Mesendoderm (in vitro differentiated cells): ENCODE measurements at regions not wholly inside any gene's neighbourhood (a gene's known extent, or its start where the extent isn't known, plus 50 kb on each side); places are given as distances from the start of the nearest gene placed in this dataset.

Experiments used
- DNase-seq: peaks from one replicate; pipeline ENCODE4 v3.0.0; 2013
- H2AK5ac ChIP-seq: 2 replicates; pipeline ENCODE4 v1.6.1; 2013; ENCODE audit warnings: low read length, inconsistent platforms
- H2BK120ac ChIP-seq: 2 replicates; pipeline ENCODE4 v1.6.1; 2013; ENCODE audit warnings: low read depth, mild to moderate bottlenecking, low read length, moderate library complexity, mixed read lengths
- H2BK15ac ChIP-seq: replicated peaks from 2 replicates; pipeline ENCODE4 v1.6.1; 2013; ENCODE audit warnings: low read depth, mild to moderate bottlenecking, moderate library complexity
- H2BK5ac ChIP-seq: 2 replicates; pipeline ENCODE4 v1.6.1; 2013; ENCODE audit warnings: low read length, inconsistent platforms
- H3K18ac ChIP-seq: 2 replicates; pipeline ENCODE4 v1.6.1; 2013; ENCODE audit warnings: mild to moderate bottlenecking, low read length, mixed read lengths
- H3K23ac ChIP-seq: one replicate; pipeline ENCODE4 v1.6.1; 2013; ENCODE audit warnings: low read length
- H3K27ac ChIP-seq: 2 replicates; pipeline ENCODE4 v1.5.1; 2013; ENCODE audit warnings: low read depth, mild to moderate bottlenecking, inconsistent platforms, low read length, moderate library complexity
- H3K27me3 ChIP-seq: 2 replicates; pipeline ENCODE4 v1.6.1; 2013; ENCODE audit warnings: low read length, control low read depth, mild to moderate bottlenecking, inconsistent platforms; ENCODE audit not compliant: insufficient read depth, poor library complexity
- H3K36me3 ChIP-seq: 2 replicates; pipeline ENCODE4 v1.6.1; 2013; ENCODE audit warnings: low read length, inconsistent platforms; ENCODE audit not compliant: control insufficient read depth, insufficient read depth
- H3K4ac ChIP-seq: one replicate; pipeline ENCODE4 v1.6.1; 2013; ENCODE audit warnings: low read depth, mild to moderate bottlenecking, low read length, moderate library complexity
- H3K4me1 ChIP-seq: 2 replicates; pipeline ENCODE4 v1.6.1; 2013; ENCODE audit warnings: low read depth, low read length, inconsistent platforms; ENCODE audit not compliant: control insufficient read depth
- H3K4me2 ChIP-seq: 2 replicates; pipeline ENCODE4 v1.6.1; 2013; ENCODE audit warnings: low read length
- H3K4me3 ChIP-seq: 2 replicates; pipeline ENCODE4 v1.5.1; 2013; ENCODE audit warnings: mild to moderate bottlenecking, low read length
- H3K56ac ChIP-seq: one replicate; pipeline ENCODE4 v1.6.1; 2013; ENCODE audit warnings: low read length
- H3K79me1 ChIP-seq: 2 replicates; pipeline ENCODE4 v1.6.1; 2013; ENCODE audit warnings: low read length, inconsistent platforms
- H3K79me2 ChIP-seq: 2 replicates; pipeline ENCODE4 v1.6.1; 2013; ENCODE audit warnings: mild to moderate bottlenecking, low read length; ENCODE audit not compliant: control insufficient read depth, insufficient read depth
- H3K9ac ChIP-seq: 2 replicates; pipeline ENCODE4 v1.6.1; 2013; ENCODE audit warnings: low read length, inconsistent platforms
- H4K5ac ChIP-seq: one replicate; pipeline ENCODE4 v1.6.1; 2013; ENCODE audit warnings: low read length
- H4K8ac ChIP-seq: one replicate; pipeline ENCODE4 v1.6.1; 2013; ENCODE audit warnings: low read depth, mild to moderate bottlenecking, control low read depth, low read length, moderate library complexity
- WGBS: extraction: QIAGEN DNeasy Blood & Tissue Kit; methylation state at CpG from one replicate; pipeline ENCODE4 v1.1.7; 2013; ENCODE audit warnings: low lambda C conversion rate, missing lambda C conversion rate; ENCODE audit not compliant: insufficient coverage; ENCODE audit errors: extremely low coverage; 5-methylcytosine and 5-hydroxymethylcytosine counted together

DNA sequence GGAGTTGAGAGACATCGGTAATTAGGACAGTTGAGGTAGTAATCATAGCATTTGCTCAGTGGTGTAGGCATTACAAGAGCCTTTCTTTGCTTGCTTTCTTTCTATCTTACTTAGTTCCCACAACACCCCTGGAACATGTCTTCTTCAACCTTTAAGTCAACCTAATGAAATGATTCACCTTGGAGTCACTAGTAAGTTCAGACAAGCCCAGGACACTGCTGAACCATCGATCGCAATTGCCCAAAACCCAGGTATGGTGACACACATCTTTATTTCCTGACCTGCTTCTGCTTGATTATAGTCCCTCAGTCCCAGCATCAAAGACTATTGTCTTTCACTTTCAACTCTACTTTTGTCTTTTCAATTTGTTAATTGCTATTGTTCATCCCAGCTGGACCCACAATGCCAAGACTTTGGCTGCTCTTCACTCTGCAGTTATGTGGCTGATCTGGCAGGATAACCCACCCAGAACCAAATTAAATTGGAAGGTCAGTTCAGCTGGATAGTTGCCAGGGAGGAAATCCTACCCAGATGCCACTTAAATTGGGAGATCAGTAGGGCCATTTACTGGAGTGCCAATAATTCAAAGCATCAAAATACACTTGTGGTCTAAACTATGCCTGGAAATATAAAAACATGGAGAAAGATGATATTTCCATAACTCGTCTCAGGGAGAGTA is 272.9 kb downstream of the RWDD3 start:
- DNase-seq = no peak

DNA sequence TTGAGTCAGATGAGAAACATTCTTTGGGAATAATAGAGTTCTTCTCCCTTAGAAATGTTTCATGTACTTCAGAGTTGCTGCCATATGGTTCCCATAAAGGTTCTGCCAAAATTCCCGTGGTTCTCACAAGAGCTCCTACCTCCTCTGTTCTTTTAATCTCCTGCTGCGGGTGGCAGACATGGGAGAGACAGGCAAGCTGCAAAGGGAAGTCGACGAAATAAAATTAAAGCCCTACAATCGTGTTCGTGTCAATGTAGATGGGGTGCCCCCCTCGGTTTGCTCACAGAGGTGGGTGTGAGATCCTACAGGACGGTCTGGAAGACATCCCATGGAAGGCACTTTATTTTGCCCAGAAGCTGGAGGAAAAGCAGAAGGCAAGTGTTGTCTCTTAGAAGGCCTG is 276.0 kb downstream of the RWDD3 start:
- no CpG with 5 or more reads among the region's 8 CpGs for WGBS
- Histone ChIP-seq H3K4me1 (no peaks in the 10 kb centered on the region), H3K27me3 (no peaks in the 10 kb centered on the region), H4K5ac (no peak overlapping the region), H3K79me1 (no peaks in the 10 kb centered on the region), H3K79me2 (no peaks in the 10 kb centered on the region), H2BK120ac (no peak overlapping the region), H3K4me3 (no peak overlapping the region), H4K8ac (no peak overlapping the region), H3K18ac (no peak overlapping the region), H3K27ac (no peak overlapping the region), H3K56ac (no peak overlapping the region), H3K4me2 (no peak overlapping the region), H3K23ac (no peak overlapping the region), H2BK5ac (no peak overlapping the region), H2AK5ac (no peak overlapping the region), H3K4ac (no peak overlapping the region), H3K9ac (no peak overlapping the region), H3K36me3 (no peaks in the 10 kb centered on the region), H2BK15ac (no peak overlapping the region)
- peak; percentile 71 for DNase-seq

More for the DNA sequence above, 272.9 kb downstream of the RWDD3 start:
- Histone ChIP-seq H2BK15ac (no peak overlapping the region), H3K18ac (no peak overlapping the region), H3K36me3 (no peaks in the 10 kb centered on the region), H4K8ac (no peak overlapping the region), H2AK5ac (no peak overlapping the region), H3K4me3 (no peak overlapping the region), H3K79me1 (no peaks in the 10 kb centered on the region), H3K4me2 (no peak overlapping the region), H4K5ac (no peak overlapping the region), H3K9ac (no peak overlapping the region), H3K27me3 (no peaks in the 10 kb centered on the region), H2BK120ac (no peak overlapping the region), H2BK5ac (no peak overlapping the region), H3K23ac (no peak overlapping the region), H3K56ac (no peak overlapping the region), H3K4me1 (no peaks in the 10 kb centered on the region), H3K4ac (no peak overlapping the region), H3K27ac (no peak overlapping the region), H3K79me2 (no peaks in the 10 kb centered on the region)
- no CpG with 5 or more reads among the region's 4 CpGs for WGBS

DNA sequence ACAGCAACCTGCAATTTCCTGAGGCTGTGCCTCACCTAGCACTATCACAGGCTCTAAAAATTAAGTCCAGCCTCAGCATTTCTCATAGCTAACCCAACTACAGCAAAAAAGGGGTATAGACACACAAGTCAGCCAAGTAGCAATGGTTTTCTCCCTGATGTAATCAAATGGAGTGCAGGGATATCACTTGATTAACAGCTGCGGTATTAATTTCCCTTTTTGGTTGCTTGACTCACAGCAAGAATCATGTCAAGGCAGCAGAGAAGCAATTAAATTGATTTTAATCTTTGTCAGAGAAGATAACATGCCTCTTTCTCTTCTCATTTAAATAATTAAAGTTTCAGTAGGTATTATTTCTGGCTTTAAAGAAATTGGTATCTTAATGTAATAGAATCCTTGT is 278.9 kb downstream of the RWDD3 start:
- Histone ChIP-seq H3K27ac (no peak overlapping the region), H3K23ac (no peak overlapping the region), H3K27me3 (no peaks in the 10 kb centered on the region), H3K79me1 (no peaks in the 10 kb centered on the region), H2AK5ac (no peak overlapping the region), H2BK15ac (no peak overlapping the region), H2BK5ac (no peak overlapping the region), H2BK120ac (no peak overlapping the region), H3K4ac (no peak overlapping the region), H3K18ac (no peak overlapping the region), H3K56ac (no peak overlapping the region), H3K36me3 (no peaks in the 10 kb centered on the region), H3K4me1 (no peaks in the 10 kb centered on the region), H4K5ac (no peak overlapping the region), H3K79me2 (no peaks in the 10 kb centered on the region), H3K4me2 (no peak overlapping the region), H3K9ac (no peak overlapping the region), H3K4me3 (no peak overlapping the region), H4K8ac (peak overlapping the region; percentile 13)
- whole genome bisulfite sequencing = no CpG with 5 or more reads among the region's 1 CpG
- DNase-seq = no peak

DNA sequence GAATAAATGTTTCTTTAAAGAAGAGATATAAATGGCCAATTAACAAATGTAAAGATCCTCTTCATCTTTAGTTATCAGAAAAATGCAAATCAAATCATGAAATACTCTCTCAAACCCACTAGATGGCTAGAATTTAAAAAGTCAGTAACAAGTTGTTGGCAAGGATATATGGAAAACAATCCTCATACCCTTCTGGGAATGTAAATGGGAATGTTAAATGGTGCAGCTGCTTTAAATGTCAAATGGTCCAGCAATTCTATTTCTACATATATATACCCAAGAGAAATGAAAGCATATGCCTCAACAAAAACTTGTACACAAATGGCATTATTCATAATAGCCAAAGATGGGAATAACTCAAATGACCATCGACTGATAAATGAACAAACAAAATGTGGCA is 283.5 kb downstream of the RWDD3 start:
- Histone ChIP-seq H3K56ac (no peak overlapping the region), H3K9ac (no peak overlapping the region), H2BK5ac (no peak overlapping the region), H3K4me2 (no peak overlapping the region), H3K27ac (no peak overlapping the region), H4K5ac (no peak overlapping the region), H2AK5ac (no peak overlapping the region), H3K36me3 (no peaks in the 10 kb centered on the region), H3K23ac (no peak overlapping the region), H2BK120ac (no peak overlapping the region), H2BK15ac (no peak overlapping the region), H3K4ac (no peak overlapping the region), H3K4me3 (no peak overlapping the region), H3K18ac (no peak overlapping the region), H3K4me1 (no peaks in the 10 kb centered on the region), H3K79me2 (no peaks in the 10 kb centered on the region), H4K8ac (no peak overlapping the region), H3K27me3 (no peaks in the 10 kb centered on the region), H3K79me1 (no peaks in the 10 kb centered on the region)
- DNase-seq = no peak
- WGBS = no CpG with 5 or more reads among the region's 1 CpG

DNA sequence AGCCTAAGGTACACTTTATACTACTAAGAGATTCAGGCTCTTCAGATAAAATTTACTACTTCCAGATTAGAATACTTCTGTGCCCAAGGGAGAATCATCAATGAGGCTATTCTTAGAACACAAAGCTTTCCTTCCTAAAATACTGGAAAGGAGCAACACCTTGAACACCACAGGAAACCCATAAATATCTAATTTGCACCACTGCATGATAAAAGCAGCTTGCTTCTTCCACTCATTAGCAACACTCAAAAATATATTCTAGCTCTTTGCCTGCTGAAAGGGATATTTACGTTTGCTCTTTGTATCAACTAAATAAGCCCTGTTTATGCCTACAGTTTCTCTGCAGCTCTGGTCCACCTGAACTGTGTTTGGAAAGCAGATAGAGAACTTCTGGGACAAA is 284.3 kb downstream of the RWDD3 start:
- Histone ChIP-seq H3K36me3 (no peaks in the 10 kb centered on the region), H3K9ac (no peak overlapping the region), H3K79me1 (no peaks in the 10 kb centered on the region), H3K27me3 (no peaks in the 10 kb centered on the region), H3K56ac (no peak overlapping the region), H3K4ac (no peak overlapping the region), H3K18ac (no peak overlapping the region), H3K23ac (no peak overlapping the region), H3K27ac (no peak overlapping the region), H2BK120ac (no peak overlapping the region), H4K5ac (no peak overlapping the region), H2AK5ac (no peak overlapping the region), H2BK15ac (no peak overlapping the region), H3K79me2 (no peaks in the 10 kb centered on the region), H3K4me3 (no peak overlapping the region), H3K4me2 (no peak overlapping the region), H3K4me1 (no peaks in the 10 kb centered on the region), H2BK5ac (no peak overlapping the region), H4K8ac (no peak overlapping the region)
- WGBS = no CpG with 5 or more reads among the region's 1 CpG
- no peak for DNase-seq

DNA sequence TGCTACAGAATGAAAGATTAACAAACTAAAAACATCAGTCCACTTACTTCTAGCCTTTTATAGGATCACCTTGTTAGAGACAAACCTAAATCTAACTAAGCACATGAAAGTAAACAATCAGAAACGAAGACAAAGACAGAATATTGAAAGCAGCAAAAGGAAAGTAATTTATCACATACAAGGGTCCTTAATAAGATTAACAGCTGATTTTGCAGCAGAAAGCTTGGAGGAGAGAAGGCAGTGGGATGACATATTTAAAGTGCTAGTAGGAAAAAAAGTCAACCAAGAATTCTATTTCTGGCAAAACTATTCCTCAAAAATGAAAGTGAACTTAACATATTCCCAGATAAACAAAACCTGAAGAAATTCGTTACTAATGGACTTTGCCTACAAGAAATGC is 286.4 kb downstream of the RWDD3 start:
- DNase-seq = no peak
- H2BK15ac ChIP-seq = no peak overlapping the region
- no peak overlapping the region for H3K18ac ChIP-seq
- H2BK5ac ChIP-seq = no peak overlapping the region
- WGBS = no CpG with 5 or more reads among the region's 2 CpGs
- H2AK5ac ChIP-seq = no peak overlapping the region
- H3K27me3 ChIP-seq = no peaks in the 10 kb centered on the region
- H2BK120ac ChIP-seq = no peak overlapping the region
- no peaks in the 10 kb centered on the region for H3K79me2 ChIP-seq
- H3K4me1 ChIP-seq = no peaks in the 10 kb centered on the region
- H3K36me3 ChIP-seq = no peaks in the 10 kb centered on the region
- no peaks in the 10 kb centered on the region for H3K79me1 ChIP-seq
- H3K9ac ChIP-seq = no peak overlapping the region
- H3K4me3 ChIP-seq = no peak overlapping the region
- H4K5ac ChIP-seq = no peak overlapping the region
- H3K4ac ChIP-seq = no peak overlapping the region
- H4K8ac ChIP-seq = no peak overlapping the region
- H3K23ac ChIP-seq = no peak overlapping the region
- no peak overlapping the region for H3K56ac ChIP-seq
- no peak overlapping the region for H3K4me2 ChIP-seq
- H3K27ac ChIP-seq = no peak overlapping the region
